ENCODE measurements at regions not wholly inside any gene's neighbourhood (a gene's known extent, or its start where the extent isn't known, plus 50 kb on each side); places are given as distances from the start of the nearest gene placed in this dataset.

GRCh38 chr17:52420555-52421078 lies 262.1 kb upstream of the CA10 start:
- TF ChIP-seq, protein P1, sequence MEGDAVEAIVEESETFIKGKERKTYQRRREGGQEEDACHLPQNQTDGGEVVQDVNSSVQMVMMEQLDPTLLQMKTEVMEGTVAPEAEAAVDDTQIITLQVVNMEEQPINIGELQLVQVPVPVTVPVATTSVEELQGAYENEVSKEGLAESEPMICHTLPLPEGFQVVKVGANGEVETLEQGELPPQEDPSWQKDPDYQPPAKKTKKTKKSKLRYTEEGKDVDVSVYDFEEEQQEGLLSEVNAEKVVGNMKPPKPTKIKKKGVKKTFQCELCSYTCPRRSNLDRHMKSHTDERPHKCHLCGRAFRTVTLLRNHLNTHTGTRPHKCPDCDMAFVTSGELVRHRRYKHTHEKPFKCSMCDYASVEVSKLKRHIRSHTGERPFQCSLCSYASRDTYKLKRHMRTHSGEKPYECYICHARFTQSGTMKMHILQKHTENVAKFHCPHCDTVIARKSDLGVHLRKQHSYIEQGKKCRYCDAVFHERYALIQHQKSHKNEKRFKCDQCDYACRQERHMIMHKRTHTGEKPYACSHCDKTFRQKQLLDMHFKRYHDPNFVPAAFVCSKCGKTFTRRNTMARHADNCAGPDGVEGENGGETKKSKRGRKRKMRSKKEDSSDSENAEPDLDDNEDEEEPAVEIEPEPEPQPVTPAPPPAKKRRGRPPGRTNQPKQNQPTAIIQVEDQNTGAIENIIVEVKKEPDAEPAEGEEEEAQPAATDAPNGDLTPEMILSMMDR (IDR thresholded peaks at IDR 0.05 in 4 of 5, conservative IDR thresholded peaks at IDR 0.05 in 1 of 5): no peak
- no peak for TF ChIP-seq POLR2A (IDR thresholded peaks at IDR 0.05)
